ENCODE measurements at regions not wholly inside any gene's neighbourhood (a gene's known extent, or its start where the extent isn't known, plus 50 kb on each side); places are given as distances from the start of the nearest gene placed in this dataset.
A peak's percentile ranks its signal among the peaks of the same experiment; 100 is the strongest.

GRCh38 chr3:26015752-26016151 is 225.9 kb downstream of the OXSM start (continued):
- TF ChIP-seq CHD7 (IDR thresholded peaks at IDR 0.05; ENCODE audit: insufficient replicate concordance, low read length), result no peak
- TF ChIP-seq BACH1 (IDR thresholded peaks at IDR 0.05; ENCODE audit: low read length), result no peak
- TF ChIP-seq, protein P1, sequence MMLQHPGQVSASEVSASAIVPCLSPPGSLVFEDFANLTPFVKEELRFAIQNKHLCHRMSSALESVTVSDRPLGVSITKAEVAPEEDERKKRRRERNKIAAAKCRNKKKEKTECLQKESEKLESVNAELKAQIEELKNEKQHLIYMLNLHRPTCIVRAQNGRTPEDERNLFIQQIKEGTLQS (IDR thresholded peaks at IDR 0.05; ENCODE audit: insufficient read depth, low read depth, low read length), result no peak
- no peak for TF ChIP-seq NRF1 (IDR thresholded peaks at IDR 0.05; ENCODE audit: low read depth, low read length)
- no peak for TF ChIP-seq SP1 (IDR thresholded peaks at IDR 0.05; ENCODE audit: low read depth, low read length)
- TF ChIP-seq MAX (IDR thresholded peaks at IDR 0.05), result no peak
- TF ChIP-seq CBX5 (IDR thresholded peaks at IDR 0.05; ENCODE audit: low read depth, low read length), result no peak
- TF ChIP-seq RAD21 (IDR thresholded peaks at IDR 0.05 in 1 of 2, conservative IDR thresholded peaks at IDR 0.05 in 1 of 2; ENCODE audit: low read depth in 2 of 2, low read length in 2 of 2), result peak; percentile 32 to 38; a peak in 3 of 4 replicates
- TF ChIP-seq E2F6 (IDR thresholded peaks at IDR 0.05), result no peak
- TF ChIP-seq CHD2 (IDR thresholded peaks at IDR 0.05; ENCODE audit: low read length), result no peak
